ENCODE measurements at regions not wholly inside any gene's neighbourhood (a gene's known extent, or its start where the extent isn't known, plus 50 kb on each side); places are given as distances from the start of the nearest gene placed in this dataset.

DNA sequence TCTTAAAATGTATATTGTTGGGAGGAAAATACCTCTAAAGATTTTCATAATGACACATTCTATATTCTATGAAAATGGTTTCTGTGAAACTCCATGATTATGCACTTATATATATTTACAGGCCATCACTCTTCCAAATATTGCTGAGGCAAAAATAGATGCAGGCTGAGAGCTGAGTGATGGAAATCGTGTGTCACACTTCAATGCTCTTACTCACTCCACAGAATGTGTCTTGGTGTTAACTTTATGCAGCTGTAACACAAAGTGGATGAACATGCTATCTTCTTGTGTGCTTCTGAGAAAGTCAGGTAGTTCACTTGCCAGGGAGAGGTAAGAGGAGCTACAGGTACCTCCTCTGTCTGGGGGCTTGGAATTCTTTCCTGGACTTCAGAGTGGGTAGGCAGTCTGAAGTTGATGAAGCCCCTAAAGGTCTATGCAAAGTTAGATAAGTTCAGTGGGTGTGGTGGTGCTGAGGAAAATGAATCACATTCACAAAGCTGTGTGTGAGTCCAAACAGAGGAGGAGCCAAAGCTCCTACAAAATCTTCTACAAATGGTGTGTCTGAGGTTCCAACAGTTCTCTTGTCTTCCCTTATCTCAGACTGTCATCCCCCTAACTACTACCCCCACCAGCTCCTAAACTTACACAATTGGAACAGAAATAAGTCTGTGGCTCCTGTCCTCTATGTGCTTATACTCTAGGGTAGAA, 74.2 kb upstream of the ST6GAL2 start:
- H3K9me3 ChIP-seq = no peaks in the 10 kb centered on the region
- no peak for DNase-seq
- no peaks in the 10 kb centered on the region for H3K36me3 ChIP-seq
- 42 to 52% (median 43%) methylated on average over 1 of the region's 1 CpG for WGBS, 5 donors
- no peaks in the 10 kb centered on the region for H3K27me3 ChIP-seq
- intact Hi-C loops (cut with DNase I; ENCODE audit: low total_unique reads) = no loop called here
- H3K4me3 ChIP-seq = no peak overlapping the region
- no peak overlapping the region for H3K27ac ChIP-seq
- no peak for TF ChIP-seq POLR2A (IDR thresholded peaks at IDR 0.05)
- TF ChIP-seq EP300 (IDR thresholded peaks at IDR 0.05) = no peak
- TF ChIP-seq, protein P1, sequence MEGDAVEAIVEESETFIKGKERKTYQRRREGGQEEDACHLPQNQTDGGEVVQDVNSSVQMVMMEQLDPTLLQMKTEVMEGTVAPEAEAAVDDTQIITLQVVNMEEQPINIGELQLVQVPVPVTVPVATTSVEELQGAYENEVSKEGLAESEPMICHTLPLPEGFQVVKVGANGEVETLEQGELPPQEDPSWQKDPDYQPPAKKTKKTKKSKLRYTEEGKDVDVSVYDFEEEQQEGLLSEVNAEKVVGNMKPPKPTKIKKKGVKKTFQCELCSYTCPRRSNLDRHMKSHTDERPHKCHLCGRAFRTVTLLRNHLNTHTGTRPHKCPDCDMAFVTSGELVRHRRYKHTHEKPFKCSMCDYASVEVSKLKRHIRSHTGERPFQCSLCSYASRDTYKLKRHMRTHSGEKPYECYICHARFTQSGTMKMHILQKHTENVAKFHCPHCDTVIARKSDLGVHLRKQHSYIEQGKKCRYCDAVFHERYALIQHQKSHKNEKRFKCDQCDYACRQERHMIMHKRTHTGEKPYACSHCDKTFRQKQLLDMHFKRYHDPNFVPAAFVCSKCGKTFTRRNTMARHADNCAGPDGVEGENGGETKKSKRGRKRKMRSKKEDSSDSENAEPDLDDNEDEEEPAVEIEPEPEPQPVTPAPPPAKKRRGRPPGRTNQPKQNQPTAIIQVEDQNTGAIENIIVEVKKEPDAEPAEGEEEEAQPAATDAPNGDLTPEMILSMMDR (IDR thresholded peaks at IDR 0.05) = no peak
- no peak for TF ChIP-seq POLR2AphosphoS5 (IDR thresholded peaks at IDR 0.05)
- H3K4me1 ChIP-seq = no peaks in the 10 kb centered on the region

DNA sequence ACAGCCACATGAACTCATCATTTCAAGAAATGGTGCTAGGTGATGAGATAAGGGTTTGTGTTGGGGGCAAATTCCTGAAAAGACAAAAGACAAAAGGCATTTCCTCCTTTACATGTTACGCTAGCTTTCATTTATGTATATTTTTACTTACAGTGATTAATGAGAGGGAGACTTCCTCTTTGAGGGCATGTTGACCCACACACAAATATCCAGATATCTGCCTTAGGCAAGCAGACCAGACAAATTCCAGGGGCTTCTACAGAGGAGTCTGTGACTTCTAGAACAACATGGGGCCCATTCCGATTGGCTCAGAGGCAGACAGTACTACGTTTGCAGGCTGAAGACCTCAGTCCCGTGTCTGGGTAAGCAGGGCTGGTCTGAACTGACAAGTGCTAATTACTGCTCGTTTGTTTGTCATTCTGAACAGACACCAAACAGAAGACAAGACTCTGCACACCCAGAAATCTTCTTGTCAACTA, 74.8 kb upstream of the ST6GAL2 start:
- intact Hi-C loops (cut with DNase I; ENCODE audit: low total_unique reads) = no loop called here
- no peaks in the 10 kb centered on the region for H3K4me1 ChIP-seq
- H3K27ac ChIP-seq = no peak overlapping the region
- H3K36me3 ChIP-seq = no peaks in the 10 kb centered on the region
- WGBS, 5 donors = 32 to 37% (median 33%) methylated on average over 5 of the region's 5 CpGs
- TF ChIP-seq POLR2A (IDR thresholded peaks at IDR 0.05) (no peak), EP300 (IDR thresholded peaks at IDR 0.05) (no peak), POLR2AphosphoS5 (IDR thresholded peaks at IDR 0.05) (no peak)
- TF ChIP-seq, protein P1 (IDR thresholded peaks at IDR 0.05) = no peak
- no peak overlapping the region for H3K4me3 ChIP-seq
- DNase-seq = peak in 1 of 2 donors; percentile 14
- H3K9me3 ChIP-seq = no peaks in the 10 kb centered on the region
- H3K27me3 ChIP-seq = no peaks in the 10 kb centered on the region

DNA sequence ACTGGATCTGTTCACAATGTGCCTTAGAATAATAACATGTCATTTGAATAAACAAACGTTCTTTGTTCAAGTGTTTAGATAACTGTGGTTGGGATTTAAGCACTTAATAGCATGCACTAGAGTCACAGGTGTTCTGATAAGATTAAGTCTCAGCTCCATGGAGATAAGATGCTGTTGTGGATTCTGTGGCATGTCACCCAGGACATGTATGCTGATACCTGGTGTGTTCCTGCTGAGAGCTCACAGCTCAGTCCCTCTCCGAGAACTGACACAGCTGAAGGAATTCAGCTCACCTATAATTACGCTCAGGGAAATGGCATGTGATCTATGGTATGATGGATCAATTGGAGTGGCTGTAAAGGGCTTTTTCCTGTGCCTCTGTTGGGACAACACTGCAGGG, 75.4 kb upstream of the ST6GAL2 start:
- Histone ChIP-seq H3K4me1 (no peaks in the 10 kb centered on the region), H3K27me3 (no peaks in the 10 kb centered on the region), H3K27ac (no peak overlapping the region), H3K36me3 (no peaks in the 10 kb centered on the region), H3K9me3 (no peaks in the 10 kb centered on the region), H3K4me3 (no peak overlapping the region)
- 34 to 48% (median 40%) methylated on average over 3 of the region's 3 CpGs for WGBS, 5 donors
- no peak for DNase-seq
- TF ChIP-seq POLR2AphosphoS5 (IDR thresholded peaks at IDR 0.05) = no peak
- no peak for TF ChIP-seq POLR2A (IDR thresholded peaks at IDR 0.05)
- TF ChIP-seq, protein P1 (IDR thresholded peaks at IDR 0.05) = no peak
- TF ChIP-seq EP300 (IDR thresholded peaks at IDR 0.05) = no peak
- intact Hi-C loops (cut with DNase I; ENCODE audit: low total_unique reads) = no loop called here

DNA sequence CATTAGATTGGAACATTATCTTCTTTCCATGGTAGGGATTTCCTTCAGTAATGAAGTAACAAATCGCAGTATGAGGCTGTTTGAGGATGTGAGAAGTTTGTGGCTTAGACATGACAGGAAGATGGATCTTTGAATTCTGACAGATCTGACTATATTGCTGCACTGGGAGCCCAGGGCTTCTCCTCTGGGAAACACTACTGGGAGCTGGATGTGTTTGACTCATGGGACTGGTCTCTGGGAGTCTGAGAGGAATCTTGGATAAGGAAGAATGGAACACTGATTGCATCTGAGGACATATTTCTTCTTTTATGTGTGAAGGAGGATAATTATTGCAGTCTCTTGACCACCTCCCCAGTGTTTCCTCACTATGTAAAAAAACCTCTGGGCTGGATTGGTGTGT, 77.2 kb upstream of the ST6GAL2 start:
- TF ChIP-seq, protein P1 (IDR thresholded peaks at IDR 0.05) = no peak
- TF ChIP-seq POLR2A (IDR thresholded peaks at IDR 0.05) (no peak), EP300 (IDR thresholded peaks at IDR 0.05) (no peak), POLR2AphosphoS5 (IDR thresholded peaks at IDR 0.05) (no peak)
- no peak overlapping the region for H3K4me3 ChIP-seq
- WGBS, 5 donors = 66 to 97% (median 80%) methylated on average over 1 of the region's 1 CpG
- no peaks in the 10 kb centered on the region for H3K36me3 ChIP-seq
- no peak for DNase-seq
- H3K9me3 ChIP-seq = no peaks in the 10 kb centered on the region
- no peak overlapping the region for H3K27ac ChIP-seq
- H3K4me1 ChIP-seq = no peaks in the 10 kb centered on the region
- intact Hi-C loops (cut with DNase I; ENCODE audit: low total_unique reads) = no loop called here
- H3K27me3 ChIP-seq = no peaks in the 10 kb centered on the region

Measured in stomach (tissue), 8 donors.